Tibial nerve (tissue), 4 donors: ENCODE measurements at regions not wholly inside any gene's neighbourhood (a gene's known extent, or its start where the extent isn't known, plus 50 kb on each side); places are given as distances from the start of the nearest gene placed in this dataset.

Source experiments
- DNase-seq, 2 donors: peaks; one replicate each; pipeline ENCODE4 v3.0.0-alpha.2; 2019; ENCODE audit warnings: low spot score in 2 of 2
- H3K27ac ChIP-seq, 4 donors: fragments of 200-600 bp; sonication (generic) in 3 of 4; one replicate each; pipeline ENCODE4 v1.5.1; 2017 to 2019; ENCODE audit warnings: mild to moderate bottlenecking in 1 of 4
- H3K27me3 ChIP-seq, 2 donors: fragments of 200-600 bp; sonication (generic) in 1 of 2; one replicate each; pipeline versions ENCODE4 v1.5.1 to v1.6.0; 2017 to 2019
- H3K36me3 ChIP-seq, 3 donors: fragments of 200-600 bp; sonication (generic); one replicate each; pipeline ENCODE4 v1.5.1; 2018 to 2019
- H3K4me1 ChIP-seq, 4 donors: fragments of 200-600 bp; sonication (generic) in 3 of 4; one replicate each; pipeline ENCODE4 v1.5.1; 2017 to 2019
- H3K4me3 ChIP-seq, 4 donors: fragments of 200-600 bp; sonication (generic) in 3 of 4; one replicate each; pipeline ENCODE4 v1.5.1; 2017 to 2019; ENCODE audit warnings: mild to moderate bottlenecking in 1 of 4, moderate library complexity in 1 of 4
- H3K9me3 ChIP-seq, 4 donors: fragments of 200-600 bp; sonication (generic) in 3 of 4; one replicate each; pipeline ENCODE4 v1.5.1; 2017 to 2019
- CTCF ChIP-seq, 5 experiments: fragments of 200-600 bp in 3 of 5; fragments of 450-650 bp in 2 of 5; sonication (generic) in 3 of 5; IDR thresholded peaks; one replicate each; pipeline ENCODE4 v1.5.1; 2016 to 2019; ENCODE audit warnings: antibody characterized with exemption in 5 of 5, mild to moderate bottlenecking in 3 of 5, moderate library complexity in 2 of 5
- EP300 ChIP-seq, 2 donors: sonication (generic); formaldehyde crosslinking; IDR thresholded peaks; one replicate each; pipeline ENCODE4 v1.6.1; 2017; ENCODE audit warnings: antibody characterized with exemption in 2 of 2, mild to moderate bottlenecking in 1 of 2
- POLR2A ChIP-seq, 2 donors: fragments of 450-650 bp; IDR thresholded peaks; one replicate each; pipeline ENCODE4 v1.6.1; 2017; ENCODE audit warnings: antibody characterized with exemption in 2 of 2, mild to moderate bottlenecking in 2 of 2, moderate library complexity in 2 of 2
- WGBS, 2 donors: methylation state at CpG; one replicate each; pipeline ENCODE4 v1.1.5; 2018; 5-methylcytosine and 5-hydroxymethylcytosine counted together

GRCh38 chr19:29404015-29404414, 121.8 kb upstream of the VSTM2B start:
- no peaks in the 10 kb centered on the region for H3K9me3 ChIP-seq
- H3K4me3 ChIP-seq, result no peak overlapping the region
- H3K4me1 ChIP-seq, result peaks cover 0 to 12% (median 0%) of the 10 kb centered on the region in 4 donors
- no peaks in the 10 kb centered on the region for H3K36me3 ChIP-seq
- no peak for TF ChIP-seq POLR2A (IDR thresholded peaks at IDR 0.05)
- no peak for TF ChIP-seq CTCF (IDR thresholded peaks at IDR 0.05)
- no peak for TF ChIP-seq EP300 (IDR thresholded peaks at IDR 0.05)
- no peaks in the 10 kb centered on the region for H3K27me3 ChIP-seq
- H3K27ac ChIP-seq, result peak overlapping the region in 1 of 4 donors; percentile 53
- 79 to 87% methylated on average over 6 to 8 of the region's 8 CpGs for WGBS, 2 donors
- DNase-seq, result no peak

GRCh38 chr19:29404951-29405727, 120.7 kb upstream of the VSTM2B start:
- WGBS, 2 donors, result 12 to 16% methylated on average over 22 to 32 of the region's 33 CpGs
- no peaks in the 10 kb centered on the region for H3K9me3 ChIP-seq
- H3K36me3 ChIP-seq, result no peaks in the 10 kb centered on the region
- peak overlapping the region in 2 of 4 donors; percentile 36 to 53 for H3K27ac ChIP-seq
- DNase-seq, result no peak
- H3K27me3 ChIP-seq, result no peaks in the 10 kb centered on the region
- TF ChIP-seq POLR2A (IDR thresholded peaks at IDR 0.05) (no peak), EP300 (IDR thresholded peaks at IDR 0.05) (no peak), CTCF (IDR thresholded peaks at IDR 0.05) (no peak)
- peaks cover 0 to 13% (median 0%) of the 10 kb centered on the region in 4 donors for H3K4me1 ChIP-seq
- H3K4me3 ChIP-seq, result no peak overlapping the region

- no peak for DNase-seq
- Histone ChIP-seq H3K4me1 (peaks cover 0 to 19% (median 0%) of the 10 kb centered on the region in 4 donors), H3K36me3 (no peaks in the 10 kb centered on the region), H3K9me3 (no peaks in the 10 kb centered on the region), H3K27ac (peak overlapping the region in 1 of 4 donors; percentile 43), H3K4me3 (no peak overlapping the region), H3K27me3 (no peaks in the 10 kb centered on the region)
- WGBS, 2 donors, result 79 to 80% methylated on average over 11 of the region's 11 CpGs
- TF ChIP-seq POLR2A (IDR thresholded peaks at IDR 0.05) (no peak), CTCF (IDR thresholded peaks at IDR 0.05) (no peak), EP300 (IDR thresholded peaks at IDR 0.05) (no peak)
Observed at GRCh38 chr19:29405728-29405995, 120.1 kb upstream of the VSTM2B start.

- peaks cover 0 to 34% (median 0%) of the 10 kb centered on the region in 4 donors for H3K4me1 ChIP-seq
- H3K4me3 ChIP-seq, result no peak overlapping the region
- H3K27me3 ChIP-seq, result no peaks in the 10 kb centered on the region
- H3K27ac ChIP-seq, result no peak overlapping the region
- WGBS, 2 donors, result 82 to 89% methylated on average over 1 to 14 of the region's 14 CpGs
- TF ChIP-seq CTCF (IDR thresholded peaks at IDR 0.05), result no peak
- no peak for TF ChIP-seq POLR2A (IDR thresholded peaks at IDR 0.05)
- no peak for TF ChIP-seq EP300 (IDR thresholded peaks at IDR 0.05)
- no peak for DNase-seq
- no peaks in the 10 kb centered on the region for H3K36me3 ChIP-seq
- H3K9me3 ChIP-seq, result no peaks in the 10 kb centered on the region
Observed at GRCh38 chr19:29409076-29409862, 116.5 kb upstream of the VSTM2B start.

- DNase-seq, result no peak
- TF ChIP-seq EP300 (IDR thresholded peaks at IDR 0.05) (no peak), CTCF (IDR thresholded peaks at IDR 0.05) (no peak), POLR2A (IDR thresholded peaks at IDR 0.05) (no peak)
- no peak overlapping the region for H3K27ac ChIP-seq
- H3K9me3 ChIP-seq, result no peaks in the 10 kb centered on the region
- no peaks in the 10 kb centered on the region for H3K27me3 ChIP-seq
- no peak overlapping the region for H3K4me3 ChIP-seq
- H3K36me3 ChIP-seq, result no peaks in the 10 kb centered on the region
- WGBS, 2 donors, result 47 to 64% methylated on average over 2 of the region's 2 CpGs
- H3K4me1 ChIP-seq, result peaks cover 0 to 23% (median 0%) of the 10 kb centered on the region in 4 donors
Observed at GRCh38 chr19:29410601-29411000, 115.2 kb upstream of the VSTM2B start.
